Right renal cortex interstitium (tissue), 3 donors: ENCODE measurements at regions not wholly inside any gene's neighbourhood (a gene's known extent, or its start where the extent isn't known, plus 50 kb on each side); places are given as distances from the start of the nearest gene placed in this dataset.
"Not testable (repeated sequence)": the region's sequence is repeated elsewhere in the genome, so short reads cannot be mapped to it uniquely, and the experiment has no call there.

Experiments used
- DNase-seq, 3 donors: peaks; one replicate each; pipeline ENCODE4 v3.0.0-alpha.2; 2013; ENCODE audit warnings: low read depth in 3 of 3, low spot score in 2 of 3

- DNase-seq = no peak
These were observed 110.0 kb upstream of the DLG1 start for GRCh38 chr3:197408177-197408957.

GRCh38 chr3:197407526-197407925 is 109.1 kb upstream of the DLG1 start:
- DNase-seq = no peak

GRCh38 chr3:197407053-197407452 is 108.6 kb upstream of the DLG1 start:
- no peak for DNase-seq

- DNase-seq = no peak
These were observed 107.9 kb upstream of the DLG1 start for GRCh38 chr3:197406266-197406665.

GRCh38 chr3:197404754-197405153 is 106.3 kb upstream of the DLG1 start:
- no peak for DNase-seq

- DNase-seq = no peak
These were observed 105.6 kb upstream of the DLG1 start for GRCh38 chr3:197404030-197404429.

GRCh38 chr3:197402401-197402800 is 104.0 kb upstream of the DLG1 start:
- not testable (repeated sequence) for DNase-seq

GRCh38 chr3:197399486-197399885 is 101.1 kb upstream of the DLG1 start:
- DNase-seq = no peak

- no peak for DNase-seq
These were observed 100.0 kb upstream of the DLG1 start for GRCh38 chr3:197398286-197398878.

- DNase-seq = no peak
These were observed 99.4 kb upstream of the DLG1 start for GRCh38 chr3:197397838-197398237.

GRCh38 chr3:197394464-197395321 is 96.3 kb upstream of the DLG1 start:
- no peak for DNase-seq

- not testable (repeated sequence) for DNase-seq
These were observed 95.7 kb upstream of the DLG1 start for GRCh38 chr3:197394126-197394463.

- DNase-seq = no peak
These were observed 95.3 kb upstream of the DLG1 start for GRCh38 chr3:197393711-197394110.

GRCh38 chr3:197392961-197393360 is 94.5 kb upstream of the DLG1 start:
- no peak for DNase-seq

GRCh38 chr3:197381371-197381770 is 83.0 kb upstream of the DLG1 start:
- DNase-seq = no peak

- DNase-seq = no peak
These were observed 82.4 kb upstream of the DLG1 start for GRCh38 chr3:197380786-197381185.

- no peak for DNase-seq
These were observed 80.7 kb upstream of the DLG1 start for GRCh38 chr3:197378985-197379718.

- DNase-seq = no peak
These were observed 78.5 kb upstream of the DLG1 start for GRCh38 chr3:197376735-197377555.

- DNase-seq = no peak
These were observed 77.6 kb upstream of the DLG1 start for GRCh38 chr3:197376020-197376419.

- no peak for DNase-seq
These were observed 76.6 kb upstream of the DLG1 start for GRCh38 chr3:197375001-197375441.
